IPS-18c (cell line): ENCODE measurements at regions not wholly inside any gene's neighbourhood (a gene's known extent, or its start where the extent isn't known, plus 50 kb on each side); places are given as distances from the start of the nearest gene placed in this dataset.
"Not testable (repeated sequence)": the region's sequence is repeated elsewhere in the genome, so short reads cannot be mapped to it uniquely, and the experiment has no call there.

Experiments
- H3K4me3 ChIP-seq: 2 replicates; pipeline ENCODE4 v1.7.0; 2013; ENCODE audit warnings: low read depth, mild to moderate bottlenecking, low read length, moderate library complexity; ENCODE audit not compliant: insufficient read depth
- H3K9me3 ChIP-seq: one replicate; pipeline ENCODE4 v1.6.1; 2013; ENCODE audit warnings: mild to moderate bottlenecking, low read length, moderate library complexity; ENCODE audit not compliant: control insufficient read depth, insufficient read depth

GRCh38 chr2:16055848-16056580 is 115.7 kb downstream of the MYCN start:
- Histone ChIP-seq H3K9me3 (peaks cover 2% of the 10 kb centered on the region), H3K4me3 (no peak overlapping the region)

- H3K9me3 ChIP-seq = no peaks in the 10 kb centered on the region
- no peak overlapping the region for H3K4me3 ChIP-seq
Observed at GRCh38 chr2:16053437-16054257, 113.3 kb downstream of the MYCN start.

GRCh38 chr2:16052571-16053052 is 112.3 kb downstream of the MYCN start:
- H3K4me3 ChIP-seq, H3K9me3 ChIP-seq: not testable (repeated sequence)

- Histone ChIP-seq H3K9me3 (no peaks in the 10 kb centered on the region), H3K4me3 (no peak overlapping the region)
Observed at GRCh38 chr2:16051841-16052564, 111.7 kb downstream of the MYCN start.

GRCh38 chr2:16050908-16051489 is 110.6 kb downstream of the MYCN start:
- no peak overlapping the region for H3K4me3 ChIP-seq
- H3K9me3 ChIP-seq = no peaks in the 10 kb centered on the region

- H3K9me3 ChIP-seq = no peaks in the 10 kb centered on the region
- no peak overlapping the region for H3K4me3 ChIP-seq
Observed at GRCh38 chr2:16050261-16050907, 110.0 kb downstream of the MYCN start.

- no peaks in the 10 kb centered on the region for H3K9me3 ChIP-seq
- H3K4me3 ChIP-seq = no peak overlapping the region
Observed at GRCh38 chr2:16049406-16049805, 109.1 kb downstream of the MYCN start.

GRCh38 chr2:16048466-16048865 is 108.1 kb downstream of the MYCN start:
- no peak overlapping the region for H3K4me3 ChIP-seq
- H3K9me3 ChIP-seq = no peaks in the 10 kb centered on the region

GRCh38 chr2:16047701-16048100 is 107.4 kb downstream of the MYCN start:
- H3K9me3 ChIP-seq = no peaks in the 10 kb centered on the region

GRCh38 chr2:16046649-16047048 is 106.3 kb downstream of the MYCN start:
- H3K9me3 ChIP-seq = no peaks in the 10 kb centered on the region
- no peak overlapping the region for H3K4me3 ChIP-seq

More at GRCh38 chr2:16047701-16048100, 107.4 kb downstream of the MYCN start:
- H3K4me3 ChIP-seq = no peak overlapping the region

- no peak overlapping the region for H3K4me3 ChIP-seq
- H3K9me3 ChIP-seq = no peaks in the 10 kb centered on the region
Observed at GRCh38 chr2:16045653-16046352, 105.5 kb downstream of the MYCN start.

- H3K4me3 ChIP-seq = no peak overlapping the region
Observed at GRCh38 chr2:16044946-16045456, 104.7 kb downstream of the MYCN start.

GRCh38 chr2:16043627-16044026 is 103.3 kb downstream of the MYCN start:
- H3K4me3 ChIP-seq = no peak overlapping the region
- H3K9me3 ChIP-seq = no peaks in the 10 kb centered on the region

More at GRCh38 chr2:16044946-16045456, 104.7 kb downstream of the MYCN start:
- no peaks in the 10 kb centered on the region for H3K9me3 ChIP-seq

- H3K4me3 ChIP-seq = no peak overlapping the region
- H3K9me3 ChIP-seq = no peaks in the 10 kb centered on the region
Observed at GRCh38 chr2:16043192-16043591, 102.8 kb downstream of the MYCN start.

- Histone ChIP-seq H3K9me3 (no peaks in the 10 kb centered on the region), H3K4me3 (no peak overlapping the region)
Observed at GRCh38 chr2:16042201-16042700, 101.9 kb downstream of the MYCN start.
